ENCODE measurements at regions not wholly inside any gene's neighbourhood (a gene's known extent, or its start where the extent isn't known, plus 50 kb on each side); places are given as distances from the start of the nearest gene placed in this dataset.

- no peak overlapping the region for H3K4me3 ChIP-seq (ENCODE audit: low read depth, low read length)
- no peak for DNase-seq (ENCODE audit: low read depth)
- no peak for TF ChIP-seq CTCF (IDR thresholded peaks at IDR 0.05; ENCODE audit: low read depth, low read length, missing control alignments)
Observed at GRCh38 chr4:71132486-71132885, 139.0 kb downstream of the DCK start.

- no peak overlapping the region for H3K4me3 ChIP-seq (ENCODE audit: low read depth, low read length)
- no peak for TF ChIP-seq CTCF (IDR thresholded peaks at IDR 0.05; ENCODE audit: low read depth, low read length, missing control alignments)
- DNase-seq (ENCODE audit: low read depth) = no peak
Observed at GRCh38 chr4:71133491-71133890, 140.0 kb downstream of the DCK start.

- no peak overlapping the region for H3K4me3 ChIP-seq (ENCODE audit: low read depth, low read length)
- TF ChIP-seq CTCF (IDR thresholded peaks at IDR 0.05; ENCODE audit: low read depth, low read length, missing control alignments) = no peak
- DNase-seq (ENCODE audit: low read depth) = no peak
Observed at GRCh38 chr4:71136071-71136470, 142.6 kb downstream of the DCK start.

GRCh38 chr4:71138007-71138615, 144.7 kb downstream of the DCK start:
- no peak for TF ChIP-seq CTCF (IDR thresholded peaks at IDR 0.05; ENCODE audit: low read depth, low read length, missing control alignments)
- no peak for DNase-seq (ENCODE audit: low read depth)
- H3K4me3 ChIP-seq (ENCODE audit: low read depth, low read length) = no peak overlapping the region

GRCh38 chr4:71140563-71140962, 147.1 kb downstream of the DCK start:
- TF ChIP-seq CTCF (IDR thresholded peaks at IDR 0.05; ENCODE audit: low read depth, low read length, missing control alignments) = no peak
- no peak for DNase-seq (ENCODE audit: low read depth)
- H3K4me3 ChIP-seq (ENCODE audit: low read depth, low read length) = no peak overlapping the region

GRCh38 chr4:71141125-71141524, 147.7 kb downstream of the DCK start:
- DNase-seq (ENCODE audit: low read depth) = no peak
- no peak overlapping the region for H3K4me3 ChIP-seq (ENCODE audit: low read depth, low read length)
- no peak for TF ChIP-seq CTCF (IDR thresholded peaks at IDR 0.05; ENCODE audit: low read depth, low read length, missing control alignments)

- H3K4me3 ChIP-seq (ENCODE audit: low read depth, low read length) = no peak overlapping the region
- no peak for DNase-seq (ENCODE audit: low read depth)
- no peak for TF ChIP-seq CTCF (IDR thresholded peaks at IDR 0.05; ENCODE audit: low read depth, low read length, missing control alignments)
Observed at GRCh38 chr4:71147261-71147660, 153.8 kb downstream of the DCK start.

All from GM12864 (cell line).